Liver (tissue), 7 donors: ENCODE measurements at regions not wholly inside any gene's neighbourhood (a gene's known extent, or its start where the extent isn't known, plus 50 kb on each side); places are given as distances from the start of the nearest gene placed in this dataset.

Experiments used
- DNase-seq: peaks from one replicate; pipeline ENCODE4 v3.0.0-alpha.2; 2017; ENCODE audit warnings: low spot score
- H3K27ac ChIP-seq, 2 donors: one replicate each; pipeline ENCODE4 v1.7.0; 2013; ENCODE audit warnings: inconsistent platforms in 2 of 2, low read length in 2 of 2, control low read depth in 1 of 2, low read depth in 1 of 2, mild to moderate bottlenecking in 1 of 2
- H3K27me3 ChIP-seq, 4 donors: one replicate each; pipeline versions ENCODE4 v1.6.1 to v1.7.0; 2013; ENCODE audit warnings: low read length in 3 of 4, inconsistent platforms in 1 of 4, mild to moderate bottlenecking in 1 of 4, moderate library complexity in 1 of 4; ENCODE audit not compliant: control insufficient read depth in 4 of 4, insufficient read depth in 4 of 4
- H3K36me3 ChIP-seq, 4 donors: one replicate each; pipeline versions ENCODE4 v1.6.1 to v1.7.0; 2013; ENCODE audit warnings: low read length in 3 of 4, mild to moderate bottlenecking in 3 of 4, low read depth in 1 of 4, moderate library complexity in 1 of 4; ENCODE audit not compliant: control insufficient read depth in 4 of 4, insufficient read depth in 3 of 4
- H3K4me1 ChIP-seq, 4 donors: one replicate each; pipeline versions ENCODE4 v1.6.1 to v1.7.0; 2013; ENCODE audit warnings: low read length in 3 of 4, mild to moderate bottlenecking in 3 of 4, moderate library complexity in 1 of 4; ENCODE audit not compliant: control insufficient read depth in 4 of 4, insufficient read depth in 4 of 4
- H3K4me3 ChIP-seq, 3 donors: one replicate each; pipeline versions ENCODE4 v1.6.1 to v1.7.0; 2013; ENCODE audit warnings: low read length in 3 of 3, control low read depth in 1 of 3, low read depth in 1 of 3, mild to moderate bottlenecking in 1 of 3
- H3K9ac ChIP-seq, 2 donors: one replicate each; pipeline ENCODE4 v1.7.0; 2013; ENCODE audit warnings: low read length in 2 of 2, mild to moderate bottlenecking in 2 of 2, moderate library complexity in 2 of 2, control low read depth in 1 of 2, low read depth in 1 of 2
- H3K9me3 ChIP-seq, 4 donors: one replicate each; pipeline versions ENCODE4 v1.6.1 to v1.7.0; 2013; ENCODE audit warnings: low read length in 3 of 4; ENCODE audit not compliant: control insufficient read depth in 4 of 4
- FOXA1 ChIP-seq: IDR thresholded peaks from 2 replicates; pipeline ENCODE4 v1.6.1; 2016; ENCODE audit warnings: antibody characterized with exemption
- FOXA2 ChIP-seq: IDR thresholded peaks from 2 replicates; pipeline ENCODE4 v1.6.1; 2016; ENCODE audit warnings: antibody characterized with exemption
- GABPA ChIP-seq, 2 donors: IDR thresholded peaks in 1 of 2; conservative IDR thresholded peaks in 1 of 2; 2 replicates each; pipeline ENCODE4 v1.6.1; 2016; ENCODE audit warnings: antibody characterized with exemption in 2 of 2, mild to moderate bottlenecking in 1 of 2, moderate library complexity in 1 of 2
- HNF4A ChIP-seq, 2 donors: conservative IDR thresholded peaks; 2 replicates each; pipeline ENCODE4 v1.6.1; 2016; ENCODE audit warnings: antibody characterized with exemption in 2 of 2, mild to moderate bottlenecking in 2 of 2
- HNF4G ChIP-seq: IDR thresholded peaks from 2 replicates; pipeline ENCODE4 v1.6.1; 2016; ENCODE audit warnings: antibody characterized with exemption
- NR2F2 ChIP-seq: IDR thresholded peaks from 2 replicates; pipeline ENCODE4 v1.6.1; 2016; ENCODE audit warnings: antibody characterized with exemption
- RAD21 ChIP-seq, 2 donors: IDR thresholded peaks; 2 replicates each; pipeline ENCODE4 v1.6.1; 2016; ENCODE audit warnings: antibody characterized with exemption in 2 of 2, mild to moderate bottlenecking in 2 of 2
- REST ChIP-seq: IDR thresholded peaks from 2 replicates; pipeline ENCODE4 v1.6.1; 2016; ENCODE audit warnings: antibody characterized with exemption, mild to moderate bottlenecking
- TAF1 ChIP-seq: conservative IDR thresholded peaks from 2 replicates; pipeline ENCODE4 v1.6.1; 2016; ENCODE audit warnings: antibody characterized with exemption, mild to moderate bottlenecking
- YY1 ChIP-seq: IDR thresholded peaks from 2 replicates; pipeline ENCODE4 v1.6.1; 2016; ENCODE audit warnings: antibody characterized with exemption, mild to moderate bottlenecking
- ZBTB33 ChIP-seq: IDR thresholded peaks from 2 replicates; pipeline ENCODE4 v1.6.1; 2016; ENCODE audit warnings: antibody characterized with exemption
- WGBS: extraction: QIAGEN DNeasy Blood & Tissue Kit; methylation state at CpG from one replicate; pipeline ENCODE4 v1.1.7; 2013; 5-methylcytosine and 5-hydroxymethylcytosine counted together
- donor health status: healthy.
- donor health status: healthy.
- donor health status: healthy.
- donor health status: healthy.

GRCh38 chr1:83641206-83641658 lies 357.7 kb downstream of the TTLL7 start:
- Histone ChIP-seq H3K9ac (no peak overlapping the region), H3K9me3 (no peaks in the 10 kb centered on the region), H3K27me3 (no peaks in the 10 kb centered on the region), H3K4me3 (no peak overlapping the region), H3K4me1 (peaks cover 0 to 4% (median 0%) of the 10 kb centered on the region in 4 donors), H3K27ac (no peak overlapping the region), H3K36me3 (no peaks in the 10 kb centered on the region)
- TF ChIP-seq HNF4G (no peak), NR2F2 (no peak), HNF4A (conservative IDR thresholded peaks at IDR 0.05) (no peak), FOXA2 (peak; percentile 19), ZBTB33 (no peak), GABPA (IDR thresholded peaks at IDR 0.05 in 1 of 2, conservative IDR thresholded peaks at IDR 0.05 in 1 of 2) (no peak)
- no peak for DNase-seq
- 53% methylated on average over 5 of the region's 5 CpGs for WGBS

- DNase-seq: no peak
- TF ChIP-seq TAF1: no peak
- TF ChIP-seq YY1: no peak
- TF ChIP-seq RAD21 (IDR thresholded peaks at IDR 0.05): peak in 1 of 2 donors; percentile 30
- TF ChIP-seq ZBTB33: no peak
- no peak for TF ChIP-seq REST
- no peak for TF ChIP-seq FOXA2
- TF ChIP-seq FOXA1: no peak
- Histone ChIP-seq H3K27ac (no peak overlapping the region), H3K4me3 (no peak overlapping the region), H3K9me3 (no peaks in the 10 kb centered on the region), H3K36me3 (no peaks in the 10 kb centered on the region), H3K4me1 (peaks cover 0 to 4% (median 0%) of the 10 kb centered on the region in 4 donors), H3K9ac (no peak overlapping the region), H3K27me3 (no peaks in the 10 kb centered on the region)
- WGBS: 86% methylated on average over 3 of the region's 3 CpGs
These were observed 359.1 kb downstream of the TTLL7 start for GRCh38 chr1:83639785-83640184.

GRCh38 chr1:83637586-83637985 lies 361.3 kb downstream of the TTLL7 start:
- no peak overlapping the region for H3K27ac ChIP-seq
- no peak overlapping the region for H3K4me3 ChIP-seq
- H3K36me3 ChIP-seq: no peaks in the 10 kb centered on the region
- no peaks in the 10 kb centered on the region for H3K9me3 ChIP-seq
- DNase-seq: no peak
- peaks cover 0 to 4% (median 0%) of the 10 kb centered on the region in 4 donors for H3K4me1 ChIP-seq
- TF ChIP-seq HNF4G (no peak), REST (peak; percentile 20)
- H3K9ac ChIP-seq: no peak overlapping the region
- no peaks in the 10 kb centered on the region for H3K27me3 ChIP-seq
